HG03025 (cell line): ENCODE measurements at regions not wholly inside any gene's neighbourhood (a gene's known extent, or its start where the extent isn't known, plus 50 kb on each side); places are given as distances from the start of the nearest gene placed in this dataset.
"Not testable (repeated sequence)": the region's sequence is repeated elsewhere in the genome, so short reads cannot be mapped to it uniquely, and the experiment has no call there.

Source experiments
- ATAC-seq: cut with Tn5 transposase; IDR thresholded peaks from one replicate; pipeline ENCODE4 v1.9.1; 2021; ENCODE audit warnings: mild to moderate bottlenecking, moderate library complexity; ENCODE audit not compliant: unreplicated experiment, low FRiP score

GRCh38 chr3:162670181-162670580 is 1173.6 kb downstream of the OTOL1 start:
- ATAC-seq: no peak

DNA sequence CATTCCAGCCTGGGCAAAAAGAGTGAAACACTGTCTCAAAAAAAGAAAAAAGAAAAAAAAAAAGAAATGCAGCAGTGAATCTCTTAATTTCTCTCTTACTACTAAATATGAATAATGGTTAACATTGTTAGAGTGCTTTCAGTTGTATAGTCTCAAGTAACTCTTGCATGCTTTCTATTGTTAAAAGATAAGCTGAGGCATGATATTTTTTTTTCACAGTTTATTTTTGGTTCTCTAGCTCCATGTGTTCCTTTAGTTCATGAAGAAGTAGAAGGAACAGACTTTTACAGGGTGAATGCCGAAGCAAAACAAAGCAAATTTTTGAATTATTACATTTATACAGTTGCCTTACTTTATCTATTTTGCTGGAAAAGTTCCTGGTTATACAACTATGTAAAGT is 1180.9 kb downstream of the OTOL1 start:
- ATAC-seq: no peak

DNA sequence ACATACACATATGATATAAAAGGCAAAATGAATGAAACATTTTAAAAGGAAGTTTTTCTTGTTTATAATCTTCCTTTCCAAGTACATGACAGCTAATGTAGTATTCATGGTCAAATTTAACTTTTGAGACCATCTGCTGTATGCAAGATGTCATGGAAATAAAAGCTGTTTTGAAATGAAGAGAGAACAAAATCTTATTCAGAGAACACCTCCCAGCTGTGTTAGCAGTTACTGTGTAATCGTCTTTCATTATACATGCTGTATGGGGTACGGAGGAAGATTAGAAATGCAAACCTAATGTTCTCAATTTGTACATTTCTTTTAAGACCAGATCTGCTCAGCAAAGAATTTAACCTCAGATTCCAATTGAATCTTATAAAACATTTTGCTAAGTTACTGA is 1182.3 kb downstream of the OTOL1 start:
- no peak for ATAC-seq

- ATAC-seq: no peak
Observed at GRCh38 chr3:162684260-162684659, 1187.7 kb downstream of the OTOL1 start.

GRCh38 chr3:162699291-162699690 is 1202.7 kb downstream of the OTOL1 start:
- ATAC-seq: no peak

GRCh38 chr3:162701211-162701610 is 1204.6 kb downstream of the OTOL1 start:
- ATAC-seq: no peak

- ATAC-seq: no peak
Observed at GRCh38 chr3:162702768-162703385, 1206.3 kb downstream of the OTOL1 start.

DNA sequence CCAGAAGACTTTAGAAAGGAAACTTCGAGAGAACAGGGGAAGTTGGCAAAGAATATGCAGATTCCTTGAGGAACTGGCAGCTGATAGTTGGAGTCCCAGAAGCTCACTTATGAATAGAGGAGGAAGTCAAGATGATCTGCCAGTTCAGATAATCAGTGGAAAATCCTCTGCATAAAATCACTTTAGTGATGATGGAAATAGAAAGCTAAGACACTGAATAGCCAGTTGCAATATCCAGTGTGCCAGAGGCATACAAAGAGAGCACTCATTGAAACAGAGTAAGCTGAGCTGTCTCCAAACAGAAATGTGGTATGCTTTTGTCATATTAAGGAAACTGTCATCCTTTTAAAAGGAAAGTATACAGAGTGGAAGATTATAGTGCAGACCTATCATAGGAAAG is 1207.6 kb downstream of the OTOL1 start:
- ATAC-seq: no peak

DNA sequence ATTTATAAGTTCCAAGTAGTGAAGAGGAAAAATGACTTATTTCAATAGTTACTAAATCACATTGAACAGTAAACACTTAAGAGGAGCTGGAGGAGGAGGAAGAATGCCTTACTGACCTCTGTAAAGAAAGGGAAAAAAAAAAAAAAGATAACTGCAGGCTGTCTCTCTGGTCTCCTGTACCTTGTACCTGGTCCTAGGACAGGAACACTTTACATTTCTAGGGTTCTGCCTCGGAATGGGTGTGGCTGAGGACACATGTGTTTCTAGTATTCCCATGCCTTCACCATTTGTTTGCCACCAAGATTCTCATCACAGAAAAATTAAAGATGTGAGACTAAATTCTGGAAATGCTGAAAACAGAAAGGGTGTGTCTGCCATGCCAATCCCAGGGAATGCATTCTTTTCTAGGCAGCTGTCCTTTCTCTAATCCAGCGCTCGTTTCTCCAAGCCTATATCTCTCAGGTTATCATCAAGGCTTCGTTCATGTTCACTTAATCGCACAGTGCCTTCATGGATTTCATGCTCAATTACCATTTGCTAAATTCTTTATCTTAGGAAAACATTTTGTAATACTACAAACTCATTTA is 1208.3 kb downstream of the OTOL1 start:
- no peak for ATAC-seq

GRCh38 chr3:162708394-162708793 is 1211.8 kb downstream of the OTOL1 start:
- not testable (repeated sequence) for ATAC-seq

GRCh38 chr3:162708942-162709706 is 1212.5 kb downstream of the OTOL1 start:
- ATAC-seq: not testable (repeated sequence)

DNA sequence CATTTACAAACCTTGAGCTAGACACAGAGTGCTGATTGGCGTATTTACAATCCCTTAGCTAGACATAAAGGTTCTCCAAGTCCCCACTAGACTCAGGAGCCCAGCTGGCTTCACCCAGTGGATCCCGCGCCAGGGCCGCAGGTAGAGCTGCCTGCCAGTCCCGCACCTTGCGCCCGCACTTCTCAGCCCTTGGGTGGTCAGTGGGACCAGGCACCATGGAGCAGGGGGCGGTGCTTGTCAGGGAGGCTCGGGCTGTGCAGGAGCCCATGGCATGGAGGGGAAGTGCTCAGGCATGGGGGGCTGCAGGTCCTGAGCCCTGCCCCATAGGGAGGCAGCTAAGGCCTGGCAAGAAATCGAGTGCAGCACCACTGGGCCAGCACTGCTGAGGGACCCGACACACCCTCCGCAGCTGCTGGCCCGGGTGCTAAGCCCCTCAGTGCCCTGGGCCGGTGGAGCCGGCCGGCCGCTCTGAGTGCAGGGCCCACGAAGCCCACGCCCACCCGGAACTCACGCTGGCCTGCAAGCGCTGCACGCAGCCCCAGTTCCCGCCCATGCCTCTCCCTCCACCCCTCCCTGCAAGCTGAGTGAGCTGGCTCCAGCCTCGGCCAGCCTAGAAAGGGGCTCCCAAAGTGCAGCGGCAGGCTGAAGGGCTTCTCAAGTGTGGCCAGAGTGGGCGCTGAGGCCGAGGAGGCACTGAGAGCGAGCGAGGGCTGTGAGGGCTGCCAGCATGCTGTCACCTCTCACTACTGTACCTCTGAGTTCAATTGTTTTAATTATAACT is 1213.9 kb downstream of the OTOL1 start:
- ATAC-seq: no peak

- ATAC-seq: not testable (repeated sequence)
Observed at GRCh38 chr3:162717074-162717473, 1220.5 kb downstream of the OTOL1 start.

- no peak for ATAC-seq
Observed at GRCh38 chr3:162718697-162719096, 1222.1 kb downstream of the OTOL1 start.

- ATAC-seq: no peak
Observed at GRCh38 chr3:162719684-162720341, 1223.2 kb downstream of the OTOL1 start.

- ATAC-seq: no peak
Observed at GRCh38 chr3:162721736-162722135, 1225.1 kb downstream of the OTOL1 start.

DNA sequence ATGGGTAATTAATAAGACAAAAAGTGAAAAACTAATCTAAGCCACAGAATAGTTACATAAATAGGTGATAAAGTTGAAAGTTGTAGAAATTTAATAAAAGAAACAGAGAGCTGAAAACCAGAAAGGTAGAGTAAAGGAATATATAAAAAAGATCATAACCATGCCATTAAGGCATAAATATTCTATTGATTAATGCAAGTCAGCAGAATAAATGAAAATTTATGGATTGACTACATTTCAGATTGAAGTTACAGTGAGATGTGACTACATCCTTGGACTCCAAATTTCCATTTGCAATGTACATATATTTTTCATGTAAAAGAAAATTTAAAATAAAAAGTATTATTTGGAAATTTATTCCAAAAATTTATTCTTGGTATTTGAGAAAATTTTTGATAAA is 1225.7 kb downstream of the OTOL1 start:
- no peak for ATAC-seq

GRCh38 chr3:162722796-162723195 is 1226.2 kb downstream of the OTOL1 start:
- ATAC-seq: not testable (repeated sequence)

DNA sequence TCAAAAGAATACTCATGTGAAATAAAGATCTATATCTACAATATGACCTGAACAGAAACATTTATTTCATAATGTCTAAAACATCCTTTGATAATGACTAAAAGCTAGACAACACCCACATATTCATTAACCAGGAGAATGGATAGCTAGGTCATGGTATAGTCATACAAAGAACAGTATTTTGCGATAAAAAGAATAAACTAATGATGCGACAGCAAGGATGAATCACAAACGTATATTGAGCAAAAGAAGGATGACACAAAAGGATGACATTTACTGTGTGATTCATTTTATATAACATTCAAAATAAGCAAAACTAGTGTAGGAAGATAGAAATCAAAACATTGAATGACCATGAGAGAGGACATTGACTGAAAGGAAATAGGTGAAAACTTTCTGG is 1233.1 kb downstream of the OTOL1 start:
- no peak for ATAC-seq

DNA sequence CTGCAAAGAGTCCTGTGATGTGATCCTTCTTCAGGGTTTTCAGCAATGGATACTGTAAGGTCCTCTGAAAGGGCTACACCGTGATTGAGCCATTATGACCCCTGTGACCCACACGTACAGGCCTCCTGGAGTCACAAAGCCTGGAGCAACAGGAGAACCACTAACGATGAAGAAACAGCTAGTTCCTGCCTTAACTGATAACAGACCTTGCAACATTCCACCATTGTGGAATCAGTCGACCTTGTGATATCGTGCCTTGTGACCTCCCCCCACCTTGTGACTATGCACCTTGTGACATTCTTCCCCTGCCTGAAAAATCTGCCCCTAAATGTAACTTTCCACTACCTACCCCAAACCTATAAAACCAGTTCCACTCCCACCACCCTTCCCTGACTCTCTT is 1235.4 kb downstream of the OTOL1 start:
- not testable (repeated sequence) for ATAC-seq

- no peak for ATAC-seq
Observed at GRCh38 chr3:162738784-162739183, 1242.2 kb downstream of the OTOL1 start.
